LNCAP (cell line): ENCODE measurements at regions not wholly inside any gene's neighbourhood (a gene's known extent, or its start where the extent isn't known, plus 50 kb on each side); places are given as distances from the start of the nearest gene placed in this dataset.

Source experiments
- TF ChIP-seq, protein P1 (sequence below): fragments of 450-650 bp; IDR thresholded peaks from 2 replicates; pipeline ENCODE4 v1.5.1; 2017; ENCODE audit warnings: mild to moderate bottlenecking

DNA sequence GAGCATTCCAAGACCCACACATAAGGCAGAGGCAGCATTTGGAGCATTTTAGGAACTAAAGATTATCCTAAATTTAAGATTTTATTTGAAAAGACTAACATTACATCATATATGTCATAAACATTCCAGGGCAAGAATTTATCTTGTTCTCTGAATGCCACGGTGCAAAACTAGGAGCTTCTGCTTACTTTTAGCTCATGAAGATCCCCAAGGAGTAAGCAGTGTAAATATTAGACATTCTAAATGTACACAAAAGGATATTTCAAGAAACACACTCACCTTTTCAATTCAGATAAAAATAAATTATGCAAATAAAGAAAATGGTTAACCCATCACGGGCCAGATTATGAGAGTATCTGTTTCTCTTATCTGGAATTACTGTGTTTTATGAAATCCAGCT lies 101.7 kb upstream of the ETAA1 start:
- TF ChIP-seq, protein P1, sequence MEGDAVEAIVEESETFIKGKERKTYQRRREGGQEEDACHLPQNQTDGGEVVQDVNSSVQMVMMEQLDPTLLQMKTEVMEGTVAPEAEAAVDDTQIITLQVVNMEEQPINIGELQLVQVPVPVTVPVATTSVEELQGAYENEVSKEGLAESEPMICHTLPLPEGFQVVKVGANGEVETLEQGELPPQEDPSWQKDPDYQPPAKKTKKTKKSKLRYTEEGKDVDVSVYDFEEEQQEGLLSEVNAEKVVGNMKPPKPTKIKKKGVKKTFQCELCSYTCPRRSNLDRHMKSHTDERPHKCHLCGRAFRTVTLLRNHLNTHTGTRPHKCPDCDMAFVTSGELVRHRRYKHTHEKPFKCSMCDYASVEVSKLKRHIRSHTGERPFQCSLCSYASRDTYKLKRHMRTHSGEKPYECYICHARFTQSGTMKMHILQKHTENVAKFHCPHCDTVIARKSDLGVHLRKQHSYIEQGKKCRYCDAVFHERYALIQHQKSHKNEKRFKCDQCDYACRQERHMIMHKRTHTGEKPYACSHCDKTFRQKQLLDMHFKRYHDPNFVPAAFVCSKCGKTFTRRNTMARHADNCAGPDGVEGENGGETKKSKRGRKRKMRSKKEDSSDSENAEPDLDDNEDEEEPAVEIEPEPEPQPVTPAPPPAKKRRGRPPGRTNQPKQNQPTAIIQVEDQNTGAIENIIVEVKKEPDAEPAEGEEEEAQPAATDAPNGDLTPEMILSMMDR, result no peak

DNA sequence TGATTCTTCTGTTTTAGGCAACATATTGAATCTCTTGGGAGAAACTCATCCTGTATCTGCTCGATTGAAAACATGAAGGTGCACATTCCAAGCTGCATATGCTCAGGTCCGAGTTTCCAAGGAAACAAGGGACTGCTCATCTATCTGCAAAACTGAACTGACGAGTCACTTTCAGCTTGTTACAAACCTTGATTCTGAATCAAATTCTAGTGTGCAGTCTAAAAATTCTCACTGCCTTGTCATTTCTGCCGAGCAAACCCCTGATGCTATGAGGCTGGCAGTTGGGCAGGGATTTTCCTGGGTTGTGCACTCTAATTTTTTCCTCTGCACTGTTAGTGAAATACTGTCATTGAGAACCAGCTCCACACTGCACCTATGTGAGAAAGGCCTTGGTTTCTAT lies 101.3 kb upstream of the ETAA1 start:
- TF ChIP-seq, protein P1, result no peak

DNA sequence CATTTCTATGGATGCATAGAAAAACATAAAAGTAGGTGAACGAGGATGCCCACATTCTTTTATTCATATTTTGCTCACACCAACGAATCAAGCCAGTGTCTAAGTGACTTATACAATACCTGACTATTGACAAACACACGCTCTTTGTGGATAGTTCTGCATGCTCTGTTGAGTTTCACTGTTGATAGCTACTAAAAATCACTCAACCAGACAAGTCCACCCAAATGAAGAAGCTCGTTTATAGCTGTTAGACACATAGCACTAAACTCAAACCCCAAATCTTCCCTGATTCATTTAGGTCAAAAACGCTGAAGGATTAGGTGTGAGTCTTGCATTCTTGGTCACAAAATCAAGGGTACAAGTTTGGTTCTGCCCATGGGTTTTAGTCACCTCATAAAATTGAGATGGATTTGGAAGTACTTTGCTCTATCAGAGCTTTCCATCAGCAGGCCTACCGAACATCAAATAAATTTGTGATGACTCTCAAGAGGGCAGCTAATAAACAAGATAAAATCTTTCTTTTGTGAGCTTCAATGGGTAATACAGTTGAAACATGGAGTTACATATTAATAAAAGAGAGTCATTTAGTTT lies 92.7 kb upstream of the ETAA1 start:
- TF ChIP-seq, protein P1, result no peak

DNA sequence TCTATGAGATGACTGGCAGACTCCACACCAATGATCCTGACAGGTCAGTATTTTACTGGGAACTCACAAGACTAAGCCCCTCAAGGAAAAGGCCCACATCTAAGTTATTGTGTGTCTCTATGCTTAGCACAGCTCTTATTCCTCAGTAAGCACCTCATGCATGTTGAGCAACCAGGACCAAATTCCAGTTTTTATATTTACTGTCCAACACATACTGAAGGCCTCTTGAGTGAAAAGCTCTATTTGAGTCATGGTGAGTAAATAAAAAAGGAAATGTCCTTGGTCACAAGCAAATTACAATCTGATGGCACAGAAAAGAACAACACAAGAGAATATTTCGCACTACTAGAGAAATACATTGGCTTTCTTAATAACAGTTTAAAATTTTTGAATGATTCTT lies 87.9 kb upstream of the ETAA1 start:
- TF ChIP-seq, protein P1, result no peak

- TF ChIP-seq, protein P1, result no peak
Observed at GRCh38 chr2:67311536-67311935, 85.6 kb upstream of the ETAA1 start.

- TF ChIP-seq, protein P1, result no peak
Observed at GRCh38 chr2:67312871-67313270, 84.3 kb upstream of the ETAA1 start.

DNA sequence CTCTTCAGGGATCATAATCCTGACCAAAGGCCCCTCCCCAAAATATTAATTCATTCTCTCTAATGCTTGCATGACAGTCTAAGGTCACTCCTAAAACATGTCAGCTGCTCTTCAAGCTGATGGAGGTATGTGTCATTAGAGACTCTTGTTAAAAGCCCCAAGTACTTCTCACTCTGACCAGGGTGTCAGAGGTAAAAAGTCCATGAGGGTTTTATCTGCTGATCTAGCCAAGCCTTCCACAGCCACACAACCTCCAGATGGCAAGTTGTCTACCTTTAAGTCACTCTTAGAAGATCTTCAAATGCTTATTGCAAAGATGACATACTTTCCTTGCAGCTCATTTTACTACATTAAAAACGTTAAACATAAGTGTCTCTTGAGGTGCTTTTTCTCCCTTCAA lies 83.6 kb upstream of the ETAA1 start:
- TF ChIP-seq, protein P1, result no peak

DNA sequence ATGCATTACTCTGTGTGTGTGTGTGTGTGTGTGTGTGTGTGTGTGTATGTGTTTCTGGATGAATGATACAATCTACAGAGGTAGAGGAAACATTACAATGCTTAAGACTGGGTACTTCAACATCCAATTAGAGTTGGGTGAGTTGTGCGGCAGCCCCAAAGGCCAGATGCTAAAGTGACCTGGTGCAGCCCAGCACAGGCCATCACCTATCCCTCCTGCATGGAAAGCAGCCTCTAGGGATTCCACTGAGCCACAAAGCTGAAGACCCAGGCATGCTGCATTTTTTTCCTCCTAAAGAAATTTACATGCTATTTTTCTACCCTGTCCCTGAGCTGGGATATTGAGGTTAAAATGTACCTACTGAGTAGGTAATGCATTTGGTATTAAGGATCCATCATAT lies 79.1 kb upstream of the ETAA1 start:
- TF ChIP-seq, protein P1, result no peak
